GM19035 (cell line): ENCODE measurements at regions not wholly inside any gene's neighbourhood (a gene's known extent, or its start where the extent isn't known, plus 50 kb on each side); places are given as distances from the start of the nearest gene placed in this dataset.
"Not testable (repeated sequence)": the region's sequence is repeated elsewhere in the genome, so short reads cannot be mapped to it uniquely, and the experiment has no call there.

Source experiments
- ATAC-seq: cut with Tn5 transposase; IDR thresholded peaks from one replicate; pipeline ENCODE4 v1.9.1; 2021; ENCODE audit not compliant: unreplicated experiment

DNA sequence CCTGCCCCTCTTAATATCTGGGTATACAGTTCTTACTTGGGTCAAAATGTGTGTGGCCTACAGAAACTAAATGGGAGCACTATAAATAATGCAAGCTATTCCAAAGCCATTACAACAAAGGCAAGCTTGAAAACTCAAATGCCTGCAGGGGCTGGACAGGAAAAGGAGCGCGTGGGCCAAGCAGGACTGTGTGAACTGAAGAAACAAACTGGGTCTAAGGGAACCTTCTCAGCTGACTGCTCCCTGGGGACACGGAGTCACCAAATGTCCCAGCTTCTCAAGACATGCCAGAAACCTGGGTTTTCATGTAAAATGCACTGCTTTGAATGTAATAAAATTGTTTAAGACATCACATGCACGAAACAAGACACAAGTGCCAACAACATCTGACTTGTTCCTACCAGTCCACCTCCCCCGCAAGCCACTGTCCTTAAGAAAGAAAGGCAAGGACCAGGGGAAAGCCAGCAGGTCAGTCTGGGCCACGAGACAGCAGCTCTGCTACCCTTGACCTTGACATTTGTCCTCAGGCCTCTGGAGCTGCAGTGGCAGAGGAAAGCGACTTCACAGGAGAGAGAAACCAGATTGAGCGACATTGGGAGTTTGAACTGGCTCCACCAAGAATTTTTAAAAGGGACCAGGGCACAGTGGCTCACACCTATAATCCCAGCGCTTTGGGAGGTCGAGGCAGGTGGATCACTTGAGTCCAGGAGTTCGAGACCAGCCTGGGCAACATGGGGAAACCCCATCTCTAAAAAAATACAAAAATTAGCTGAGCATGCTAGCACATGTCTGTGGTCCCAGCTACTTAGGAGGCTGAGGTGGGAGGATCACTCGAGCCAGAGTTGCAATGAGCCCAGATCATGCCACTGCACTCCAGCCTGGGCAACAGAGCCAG, 89.7 kb upstream of the SH3BP4 start:
- no peak for ATAC-seq

DNA sequence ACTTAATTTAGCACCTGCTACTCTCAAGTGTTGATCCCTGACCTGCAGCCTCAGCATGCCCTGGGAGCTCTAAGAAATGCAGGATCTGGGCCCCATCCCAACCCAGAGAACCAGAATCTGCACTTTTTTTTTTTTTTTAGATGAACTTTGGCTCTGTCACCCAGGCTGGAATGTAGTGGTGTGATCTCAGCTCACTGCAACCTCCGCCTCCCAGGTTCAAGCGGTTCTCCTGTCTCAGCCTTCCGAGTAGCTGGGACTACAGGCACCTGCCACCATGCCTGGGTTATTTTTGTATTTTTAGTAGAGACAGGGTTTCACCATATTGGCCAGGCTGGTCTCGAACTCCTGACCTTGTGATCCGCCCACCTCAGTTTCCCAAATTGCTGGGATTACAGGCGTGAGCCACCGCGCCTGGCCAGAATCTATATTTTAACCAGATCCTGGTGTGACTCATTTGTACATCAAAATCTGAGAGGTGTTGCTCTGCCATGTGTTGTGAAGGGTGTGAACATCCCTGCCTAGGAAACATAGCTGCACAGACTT, 92.4 kb upstream of the SH3BP4 start:
- ATAC-seq, result not testable (repeated sequence)

DNA sequence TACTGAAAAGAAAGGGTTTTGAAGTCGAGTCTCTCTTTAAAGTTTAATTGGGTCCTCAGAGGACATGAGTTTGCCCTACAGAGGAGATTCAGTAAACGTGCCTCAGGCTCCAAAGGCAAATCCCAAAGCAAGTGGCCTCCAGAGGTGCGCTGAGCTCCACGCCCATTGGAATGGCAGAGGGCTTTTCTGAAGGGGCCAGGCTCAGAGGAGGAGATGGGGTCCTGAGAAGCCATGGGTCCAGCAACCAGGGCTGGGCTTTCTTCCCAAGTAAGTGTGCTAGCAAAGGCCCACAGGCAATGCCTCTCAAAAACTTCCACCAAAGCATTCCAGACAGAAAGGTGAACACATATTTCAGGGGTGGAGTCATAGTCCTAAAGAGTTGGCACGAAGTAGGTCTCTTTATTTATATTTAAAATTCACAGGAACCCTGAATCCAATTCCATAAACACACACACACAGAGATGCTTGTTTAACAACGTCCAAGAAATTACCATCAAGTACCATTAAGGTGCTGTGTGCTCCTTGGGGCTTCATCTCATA, 93.0 kb upstream of the SH3BP4 start:
- no peak for ATAC-seq

DNA sequence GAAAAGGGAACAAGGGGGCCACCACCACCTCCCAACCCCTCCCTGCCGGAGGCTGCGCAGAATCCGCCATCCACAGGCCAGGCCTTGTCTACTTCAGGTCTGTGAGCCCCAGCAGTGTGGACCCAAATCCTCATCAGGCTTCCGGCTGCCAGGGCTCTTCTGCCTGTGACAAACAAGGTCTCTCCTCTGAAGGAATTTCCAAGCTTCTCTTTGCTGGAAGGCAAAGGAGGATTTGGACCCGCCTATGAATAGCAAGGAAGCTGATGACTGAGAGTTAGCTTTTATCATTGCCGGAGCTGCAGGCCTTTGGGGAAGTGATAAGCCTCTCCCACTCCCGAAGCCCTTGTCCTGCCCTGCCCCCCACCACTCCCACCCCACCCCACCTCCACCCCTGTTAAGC, 93.7 kb upstream of the SH3BP4 start:
- ATAC-seq, result no peak

DNA sequence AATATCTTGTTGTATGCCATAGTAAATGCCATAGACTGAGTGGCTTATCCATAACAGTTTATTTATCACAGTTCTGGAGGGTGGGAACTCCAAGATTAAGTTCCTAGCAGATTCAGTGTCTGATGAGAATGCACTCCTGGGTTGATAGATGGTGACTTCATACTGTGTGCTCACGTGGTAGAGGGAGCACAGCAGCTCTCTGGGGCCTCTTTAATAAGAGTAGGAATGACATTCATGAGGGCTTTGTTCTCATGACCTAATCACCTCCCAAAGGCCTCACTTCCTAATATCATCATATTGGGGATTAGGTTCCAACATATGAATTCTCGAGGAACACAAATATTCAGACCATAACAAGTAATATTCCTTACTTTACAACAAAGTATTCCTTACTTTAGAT, 98.1 kb upstream of the SH3BP4 start:
- no peak for ATAC-seq

DNA sequence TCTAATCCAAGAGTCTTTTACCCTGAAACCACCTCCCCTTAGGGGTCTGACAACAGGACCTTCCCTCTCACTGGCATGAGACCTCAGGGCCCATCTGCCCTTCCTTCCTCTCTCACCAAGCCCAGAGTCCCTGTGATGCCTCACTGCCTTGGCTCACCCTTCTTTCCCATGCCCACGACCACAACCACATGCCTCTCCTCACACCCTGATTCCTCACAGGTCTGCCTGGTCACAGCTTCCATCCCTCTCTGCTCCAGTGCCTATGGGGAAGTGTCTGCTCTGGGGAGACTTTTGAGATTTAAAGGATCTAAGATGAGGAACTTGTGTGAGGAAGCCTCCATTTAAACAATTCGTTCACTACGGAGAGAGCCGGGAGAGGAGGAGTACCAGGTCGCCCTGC, 98.9 kb upstream of the SH3BP4 start:
- no peak for ATAC-seq

DNA sequence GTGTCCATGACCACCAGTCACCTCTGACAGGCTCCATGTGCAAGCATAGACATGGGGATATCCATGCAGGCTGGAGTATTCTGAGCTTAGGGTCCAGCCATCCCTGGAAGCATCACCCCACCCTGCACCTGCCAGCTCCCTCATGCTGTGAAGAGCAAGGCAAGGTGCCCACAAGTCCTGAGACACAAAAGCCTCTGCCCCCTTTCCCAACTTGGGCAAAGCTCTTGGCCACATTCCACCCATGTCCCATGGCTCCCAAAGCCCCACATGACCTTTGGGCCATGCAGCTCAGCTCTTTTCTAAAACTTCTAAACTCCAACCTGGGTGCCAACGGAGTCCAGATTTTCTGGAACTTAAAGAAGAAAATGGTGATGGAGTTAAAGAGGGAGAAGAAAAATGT, 99.8 kb upstream of the SH3BP4 start:
- ATAC-seq, result no peak

DNA sequence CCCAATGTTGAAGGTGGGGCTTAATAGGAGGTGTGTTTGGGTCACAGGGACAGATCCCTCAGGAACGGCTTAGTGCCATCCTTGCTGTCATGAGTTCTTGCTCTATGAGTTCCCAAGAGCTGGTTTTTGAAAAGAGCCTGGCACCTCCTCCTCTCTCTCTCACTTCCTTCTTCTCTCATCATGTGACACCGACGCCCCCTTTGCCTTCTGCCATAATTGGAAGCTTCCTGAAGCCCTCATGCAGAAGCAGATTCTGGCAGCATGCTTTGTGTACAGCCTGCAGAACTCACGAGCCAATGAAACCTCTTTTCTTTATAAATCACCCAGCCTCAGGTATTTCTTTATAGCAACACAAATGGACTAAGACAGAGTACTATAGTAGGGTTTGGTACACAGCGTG, 100.4 kb upstream of the SH3BP4 start:
- no peak for ATAC-seq

DNA sequence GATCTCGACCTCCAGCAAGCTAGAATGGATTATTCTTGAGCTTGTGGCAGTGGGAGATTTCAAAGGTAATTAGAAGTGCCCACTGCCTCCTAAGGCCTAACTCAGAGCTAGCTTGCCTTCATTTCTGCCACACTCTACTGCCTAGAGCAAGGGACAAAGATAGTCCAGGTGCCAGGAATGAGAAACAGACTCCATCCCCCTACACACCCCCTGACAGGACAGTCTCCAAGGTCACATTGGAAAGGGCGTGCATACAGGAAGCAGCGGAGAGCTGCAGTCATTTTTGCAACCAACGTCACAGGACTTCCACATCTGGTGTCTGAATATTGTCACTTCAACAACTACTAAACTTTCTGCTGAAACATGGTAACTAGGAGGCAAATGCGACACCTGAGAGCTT, 101.0 kb upstream of the SH3BP4 start:
- ATAC-seq, result no peak

DNA sequence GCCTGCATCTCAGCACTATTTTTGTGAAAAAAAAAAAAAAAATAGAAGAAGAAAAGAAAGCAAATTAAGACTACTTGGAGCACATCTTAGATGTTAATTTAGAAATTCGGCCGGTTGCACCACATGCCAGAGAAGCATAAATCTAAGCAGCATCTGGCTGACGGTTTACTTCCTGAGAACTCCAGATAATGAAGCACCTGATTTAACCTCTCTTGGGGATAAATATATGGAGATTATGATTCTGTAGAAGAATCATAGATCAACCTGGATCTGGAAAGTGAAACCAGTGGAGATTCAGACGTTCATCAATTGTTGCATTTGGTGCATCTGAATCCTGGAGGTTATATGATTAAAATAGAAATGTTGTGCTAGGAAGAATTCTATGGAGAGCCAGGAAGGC, 102.1 kb upstream of the SH3BP4 start:
- ATAC-seq, result no peak

DNA sequence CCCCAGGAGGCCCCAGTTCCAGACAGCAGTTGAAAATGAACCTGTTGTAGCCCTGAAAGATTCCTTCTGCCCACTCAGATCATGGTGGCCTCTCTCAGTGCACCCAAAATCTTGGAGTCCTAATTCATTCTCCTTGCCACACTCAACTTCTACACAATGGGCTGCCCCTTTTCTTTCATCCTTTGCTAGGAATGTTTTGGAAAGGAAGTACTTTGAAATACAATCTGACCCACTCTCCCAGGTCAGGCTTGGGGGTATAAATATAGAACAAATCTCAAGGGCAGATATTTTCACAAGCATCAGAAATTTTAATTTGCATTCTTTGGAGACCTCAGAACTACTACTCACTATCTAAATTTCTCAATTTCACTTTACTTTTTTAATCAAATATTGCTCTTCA, 103.2 kb upstream of the SH3BP4 start:
- ATAC-seq, result no peak

DNA sequence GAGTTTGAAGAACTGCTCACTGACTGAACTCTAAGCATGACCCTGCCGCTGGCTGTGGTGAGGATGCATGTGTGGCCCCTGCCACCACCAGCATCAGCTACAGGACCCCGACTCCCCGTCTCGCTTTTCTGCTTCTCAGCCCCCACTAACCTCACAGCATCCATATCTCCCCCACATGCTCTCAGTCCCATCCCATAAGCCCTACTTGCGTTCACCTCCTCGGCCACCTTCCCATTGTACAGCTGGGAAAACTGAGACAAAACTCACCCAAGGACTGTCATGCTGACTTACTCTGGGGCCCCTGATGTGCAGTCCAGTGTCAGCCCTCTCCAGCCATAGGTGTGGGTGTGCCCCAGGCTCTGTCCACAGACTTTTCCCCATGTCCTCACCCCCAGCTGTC, 104.2 kb upstream of the SH3BP4 start:
- no peak for ATAC-seq

DNA sequence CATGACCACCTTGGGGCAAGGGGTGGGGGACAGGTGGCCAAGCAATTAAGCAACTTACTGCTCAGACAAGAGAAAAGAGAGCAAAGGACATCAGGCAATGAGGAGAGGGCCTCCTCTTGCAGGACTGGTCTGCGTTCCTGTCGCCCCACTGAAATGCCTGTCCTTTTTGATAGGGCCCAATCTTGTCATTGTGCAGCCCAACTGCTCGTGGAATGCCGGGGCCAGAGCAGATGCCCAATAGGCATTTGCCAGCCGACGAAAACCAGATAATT, 104.5 kb upstream of the SH3BP4 start:
- ATAC-seq, result no peak

DNA sequence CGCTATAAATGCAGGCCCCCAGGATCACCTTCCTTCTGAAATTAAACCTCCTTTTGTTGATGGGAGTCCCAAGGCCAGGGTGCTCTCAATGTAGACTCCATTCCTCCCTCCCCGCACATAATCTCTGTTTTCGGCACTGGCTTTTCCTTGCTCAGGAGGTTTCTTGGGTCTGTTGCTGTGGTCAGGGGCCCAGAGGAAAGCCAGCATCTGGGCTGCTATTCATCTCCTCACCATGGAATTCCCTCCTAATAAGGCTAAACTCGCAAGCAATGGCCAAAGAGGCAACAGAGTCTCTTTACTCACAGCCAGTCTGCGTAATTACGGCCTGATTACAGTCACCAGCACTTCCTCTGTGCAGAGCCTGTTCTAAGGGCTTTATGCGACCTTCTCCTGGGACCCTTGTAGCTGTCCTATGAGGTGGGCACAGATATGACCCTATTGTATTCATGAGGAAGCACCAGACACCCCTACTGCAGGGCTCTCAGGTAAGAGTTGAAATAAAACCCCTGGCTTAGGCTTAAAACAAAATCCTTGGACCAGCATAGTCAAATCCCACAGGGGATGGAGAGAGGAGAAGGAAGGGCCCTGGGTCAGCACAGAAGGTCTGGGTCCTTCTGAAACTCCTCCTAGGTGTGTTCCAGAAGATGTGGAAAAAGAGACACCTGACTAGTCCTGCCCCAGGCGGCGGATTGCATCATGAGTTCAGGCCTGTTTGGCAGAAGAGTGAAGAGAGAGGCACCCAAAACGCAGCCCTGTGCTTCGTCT, 105.0 kb upstream of the SH3BP4 start:
- ATAC-seq, result no peak

DNA sequence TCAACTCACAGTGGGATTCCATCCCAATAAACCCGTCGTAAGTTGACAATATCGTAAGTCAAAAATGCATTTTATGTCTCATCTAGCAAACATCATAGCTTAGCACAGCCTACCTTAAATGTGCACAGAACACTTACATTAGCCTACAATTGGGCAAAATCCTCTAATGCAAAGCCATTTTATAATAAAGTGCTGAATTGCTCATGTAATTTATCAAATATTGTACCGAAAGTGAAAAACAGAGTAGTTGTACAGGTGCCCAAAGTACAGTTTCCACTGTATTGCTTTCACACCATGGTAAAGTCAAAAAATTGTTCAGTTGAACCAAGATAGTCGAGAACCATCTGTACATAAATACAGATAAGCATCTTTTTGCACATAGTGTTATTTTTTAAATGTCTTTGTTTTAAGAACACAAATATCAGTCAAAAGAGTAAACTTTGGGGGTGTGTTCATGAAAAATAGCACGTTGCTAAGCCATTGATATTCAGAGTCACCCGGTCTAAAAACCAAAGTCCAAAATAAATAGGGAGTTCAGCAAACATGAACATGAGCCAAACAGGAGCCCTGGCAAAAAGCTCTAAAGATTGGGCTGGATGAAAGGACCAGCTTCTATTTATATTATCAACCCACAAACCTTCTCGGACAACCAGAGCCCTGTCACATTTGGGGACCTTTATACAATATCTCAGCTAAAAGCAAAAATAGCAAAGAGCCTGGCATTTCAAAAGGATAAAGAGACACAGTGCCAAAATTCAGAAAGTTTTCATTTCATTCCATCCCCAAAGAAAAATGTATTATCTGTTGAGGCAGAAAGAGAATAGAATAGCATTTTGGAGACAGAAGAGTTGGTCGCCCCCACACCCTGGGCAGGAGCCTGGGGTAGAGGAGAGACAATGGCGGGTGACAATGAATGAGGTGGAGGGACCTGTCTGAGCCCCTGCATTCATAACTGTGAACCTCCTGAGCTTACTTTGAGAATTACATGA, 105.9 kb upstream of the SH3BP4 start:
- ATAC-seq, result no peak

DNA sequence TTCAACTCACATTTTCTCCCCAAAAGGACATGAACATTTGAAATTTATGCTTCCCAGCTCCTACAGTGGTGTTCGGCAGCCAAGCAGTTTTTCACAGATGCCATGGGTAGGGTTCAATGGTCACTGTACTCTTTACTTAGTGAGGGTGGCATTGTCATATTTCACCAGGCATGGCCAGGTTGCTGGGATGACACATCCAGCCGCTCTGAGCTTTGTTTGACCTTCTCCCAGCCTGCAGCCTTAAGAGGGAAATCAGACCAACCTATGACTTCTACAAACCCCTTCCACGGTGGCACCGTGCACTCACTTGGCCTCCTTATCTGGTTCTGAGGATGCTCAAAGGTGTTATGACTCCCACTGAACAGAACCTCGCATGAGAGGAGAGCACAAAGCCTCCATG, 108.4 kb upstream of the SH3BP4 start:
- ATAC-seq, result no peak

DNA sequence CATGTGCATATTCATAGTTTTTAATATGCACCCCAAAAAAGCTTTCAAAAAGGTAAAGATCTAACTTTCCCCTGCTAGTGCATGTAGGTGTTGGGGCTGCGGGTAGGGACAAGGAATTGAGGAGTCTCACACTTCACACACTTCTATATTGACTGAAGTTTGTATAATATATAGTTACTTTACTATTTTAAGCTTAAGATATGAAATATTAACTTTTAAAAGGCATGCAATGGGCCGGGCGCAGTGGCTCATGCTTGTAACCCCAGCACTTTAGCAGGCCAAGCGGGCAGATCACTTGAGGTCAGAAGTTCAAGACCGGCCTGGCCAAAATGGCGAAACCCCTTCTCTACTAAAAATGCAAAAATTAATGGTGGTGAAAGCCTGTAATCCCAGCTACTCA, 109.1 kb upstream of the SH3BP4 start:
- no peak for ATAC-seq

DNA sequence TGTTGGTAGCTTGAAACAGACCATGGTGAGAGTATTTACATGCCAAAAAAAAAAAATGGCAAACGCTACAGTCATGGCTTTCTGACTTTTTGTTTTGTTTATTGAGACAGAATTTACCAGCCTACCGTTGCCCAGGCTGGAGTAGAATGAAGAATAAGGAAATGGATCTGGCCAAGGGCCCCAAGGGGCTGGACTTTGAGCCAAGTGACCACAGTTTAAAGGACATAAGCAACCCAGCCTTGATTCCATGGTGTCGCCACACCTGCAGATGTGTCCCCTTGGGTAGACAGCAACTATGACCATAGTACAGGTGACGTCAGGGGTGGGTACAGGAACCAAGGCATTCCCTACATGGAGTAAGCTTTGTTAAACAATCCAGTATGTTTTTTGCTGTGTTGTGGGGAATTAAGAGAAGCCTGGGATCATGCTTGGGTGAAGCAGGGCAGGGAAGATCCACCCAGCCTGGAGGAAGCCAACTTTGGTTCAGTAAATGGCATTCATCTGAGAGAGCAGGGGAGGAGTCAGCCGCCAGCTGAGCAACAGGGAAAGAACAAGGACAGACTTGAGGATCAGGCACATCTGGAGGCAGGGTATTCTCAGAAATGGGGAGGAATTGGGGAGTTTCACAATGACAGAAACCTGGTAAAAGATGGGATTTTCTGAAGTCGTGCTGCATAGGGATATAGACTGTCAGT, 110.3 kb upstream of the SH3BP4 start:
- no peak for ATAC-seq

DNA sequence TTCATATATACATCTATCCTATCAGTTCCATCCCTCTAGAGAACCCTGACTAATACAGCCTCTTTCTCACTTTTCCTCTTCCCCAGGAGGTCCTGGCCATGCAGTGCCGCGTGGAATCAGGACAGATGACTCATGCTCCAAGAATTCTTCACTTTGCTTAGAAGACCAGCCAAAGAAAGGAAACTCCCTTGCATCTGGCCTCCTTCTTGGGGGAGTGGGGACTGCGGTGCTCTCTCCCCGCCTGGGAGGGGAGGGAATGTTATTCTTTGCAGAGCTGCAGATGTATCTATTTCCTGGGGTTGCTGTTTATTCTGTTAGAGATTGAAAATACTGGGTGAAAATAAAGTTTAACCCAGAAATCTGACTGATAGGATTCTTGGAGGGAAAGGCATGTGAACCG, 111.5 kb upstream of the SH3BP4 start:
- no peak for ATAC-seq

DNA sequence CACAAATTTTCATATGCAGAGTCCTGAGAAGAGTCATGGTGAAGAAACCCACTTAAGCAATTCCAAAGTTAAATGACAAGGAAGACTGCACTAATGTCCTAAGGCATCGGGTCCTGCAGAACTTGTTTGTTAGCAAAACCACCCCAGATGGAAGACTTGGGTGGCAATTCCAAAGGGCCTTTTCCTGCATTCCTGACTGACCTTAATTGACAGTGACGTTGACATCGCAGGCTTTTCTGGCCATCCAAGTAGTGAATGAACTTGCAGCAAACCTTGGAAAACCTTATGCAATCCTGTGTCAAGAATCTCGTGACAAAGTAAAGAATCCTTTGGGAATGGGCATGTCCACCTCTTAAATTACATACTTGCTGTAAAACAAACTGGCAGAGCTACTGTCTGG, 112.5 kb upstream of the SH3BP4 start:
- ATAC-seq, result no peak
